Colon (tissue), 2 donors: ENCODE measurements at regions not wholly inside any gene's neighbourhood (a gene's known extent, or its start where the extent isn't known, plus 50 kb on each side); places are given as distances from the start of the nearest gene placed in this dataset.
"Not testable (repeated sequence)": the region's sequence is repeated elsewhere in the genome, so short reads cannot be mapped to it uniquely, and the experiment has no call there.

Experiments
- FAIRE-seq: peaks from 2 replicates; lab custom pipeline; 2012; peaks lifted over from hg19 to GRCh38; lab: Jason Lieb, UNC
- donor health status: control.
- donor health status: control.

DNA sequence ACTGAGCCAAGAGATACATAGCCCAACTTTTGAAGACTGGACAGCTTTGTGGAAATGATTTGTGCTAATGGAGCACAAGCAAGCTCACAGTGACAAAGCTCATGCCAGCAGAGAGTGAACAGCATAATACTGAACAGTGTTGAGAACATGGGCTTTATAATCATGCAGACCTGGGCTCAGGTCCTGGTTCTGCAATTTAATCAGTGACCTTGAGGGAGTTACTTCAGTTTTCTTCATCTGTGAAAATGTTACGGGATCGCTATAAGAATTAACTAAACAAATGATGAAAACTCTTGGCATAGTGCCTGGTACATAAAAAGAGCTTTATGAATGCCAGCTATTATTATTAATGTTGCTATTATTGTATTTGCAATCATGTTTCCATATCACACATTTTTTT, 690.5 kb upstream of the LRRN3 start:
- FAIRE-seq = no peak

DNA sequence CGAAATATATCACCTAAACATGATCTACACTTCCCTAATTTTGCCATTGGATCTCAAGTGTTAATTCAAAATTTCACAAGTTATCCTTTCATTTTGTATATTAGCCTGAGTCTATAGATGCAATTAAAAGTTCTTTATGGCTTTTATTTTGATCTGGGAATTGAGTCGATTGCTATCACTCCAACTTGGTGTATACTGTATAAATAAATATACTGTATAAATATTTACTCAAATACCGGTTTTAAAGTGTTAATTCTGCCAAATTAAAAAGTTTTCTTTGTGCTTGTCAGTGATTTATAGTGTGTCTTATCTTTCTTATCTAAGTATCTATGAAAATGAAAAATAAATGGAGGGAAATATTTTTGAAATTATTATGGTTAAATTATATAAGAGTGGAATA, 683.7 kb upstream of the LRRN3 start:
- FAIRE-seq = no peak

DNA sequence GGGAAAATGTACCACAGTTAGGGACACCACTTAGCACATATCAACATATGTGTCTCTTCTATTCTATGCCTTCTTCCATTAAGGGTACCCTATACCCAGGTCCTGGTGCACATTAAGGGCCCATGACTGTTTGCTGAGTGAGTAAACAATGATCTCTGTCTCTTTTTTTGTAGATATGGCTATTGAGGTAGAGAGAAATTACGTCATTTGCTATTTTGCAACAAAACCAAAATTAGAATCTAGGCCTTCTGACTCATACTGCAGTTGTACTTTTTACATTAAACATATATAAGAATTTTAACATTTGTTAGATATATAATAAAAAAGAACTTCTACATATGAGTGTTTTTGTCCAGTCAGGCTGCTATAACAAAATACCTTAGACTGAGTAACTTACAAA, 683.2 kb upstream of the LRRN3 start:
- no peak for FAIRE-seq

DNA sequence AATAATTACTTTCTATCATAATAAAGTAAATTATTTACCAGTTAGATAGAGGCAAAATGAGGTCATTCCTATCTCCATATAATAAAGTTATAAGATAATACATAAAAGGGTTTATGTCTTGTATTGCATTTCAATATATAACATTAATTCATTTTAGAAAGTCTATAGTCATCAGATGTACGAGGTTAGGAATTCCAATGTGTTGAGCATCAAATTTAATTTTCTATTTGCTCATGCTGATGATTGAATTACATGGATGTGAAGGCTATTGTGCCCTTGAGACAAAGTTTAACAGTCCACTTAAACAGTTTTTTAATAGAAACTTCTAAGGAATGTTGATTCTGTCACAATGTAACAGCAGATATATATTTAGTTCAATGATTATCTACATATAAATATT, 678.3 kb upstream of the LRRN3 start:
- no peak for FAIRE-seq

DNA sequence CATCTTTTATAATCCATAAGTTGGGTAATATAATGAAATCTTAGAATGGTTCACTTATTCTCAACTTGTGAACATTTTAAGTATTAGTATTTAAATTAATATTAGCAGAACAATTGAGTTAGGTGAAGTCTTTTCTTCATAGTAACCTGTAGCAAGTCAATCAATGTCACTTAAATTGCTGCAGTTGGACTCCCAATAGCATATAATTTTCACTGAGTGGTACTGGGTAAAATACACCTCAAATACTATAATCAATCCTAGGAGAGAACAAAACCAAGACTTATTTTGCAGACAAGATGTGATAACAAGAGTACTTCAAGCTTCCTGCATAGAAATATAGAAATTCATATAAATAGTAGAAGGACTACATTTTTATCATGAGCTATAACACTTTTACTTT, 677.9 kb upstream of the LRRN3 start:
- no peak for FAIRE-seq

DNA sequence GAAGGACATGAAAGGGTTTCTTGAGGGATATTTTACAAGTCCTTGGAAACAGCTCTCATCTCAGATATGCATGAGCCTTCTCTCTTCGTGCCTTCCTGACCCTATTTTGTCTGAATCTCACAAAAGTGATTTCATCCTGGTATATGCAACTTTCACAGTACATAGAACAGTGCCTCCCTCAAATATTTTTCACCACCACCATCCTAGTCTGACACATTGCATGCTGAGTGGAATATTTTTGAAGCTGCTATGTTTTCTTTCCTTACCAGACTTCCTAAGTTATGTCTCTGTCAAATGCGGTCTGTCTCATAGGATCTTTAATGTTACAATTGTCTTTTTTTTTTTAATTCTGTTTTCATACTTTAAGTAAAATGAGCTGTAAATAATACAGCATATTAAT, 673.3 kb upstream of the LRRN3 start:
- FAIRE-seq = no peak

DNA sequence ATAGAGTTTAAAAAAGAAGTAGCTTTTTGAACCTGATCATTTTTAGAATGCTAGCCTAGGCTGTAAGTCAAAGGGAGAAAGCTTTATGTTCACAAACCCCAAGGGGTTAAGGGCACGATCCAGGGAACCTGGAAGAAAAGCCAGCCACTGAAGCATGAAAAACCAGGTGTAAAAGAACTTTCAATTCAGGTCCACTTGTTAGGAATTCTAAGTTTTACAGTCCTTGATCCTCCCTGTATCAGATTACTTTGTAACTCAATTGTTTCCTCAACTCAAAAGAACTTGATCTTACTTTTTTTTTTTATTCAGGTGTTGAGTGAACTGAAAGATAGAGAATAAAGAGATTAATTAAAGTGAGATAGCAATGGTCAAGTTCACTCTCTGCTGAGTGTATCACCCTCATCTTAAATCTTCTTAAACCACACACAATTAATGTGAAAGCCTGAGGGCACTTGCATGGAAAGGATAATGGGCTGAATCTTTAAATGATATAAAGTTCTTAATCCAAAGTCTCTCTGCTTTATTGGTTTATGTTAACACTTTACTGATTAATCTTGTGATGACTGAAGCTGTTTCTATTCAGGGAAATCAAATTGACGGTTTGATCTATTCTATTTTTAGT, 672.2 kb upstream of the LRRN3 start:
- no peak for FAIRE-seq

DNA sequence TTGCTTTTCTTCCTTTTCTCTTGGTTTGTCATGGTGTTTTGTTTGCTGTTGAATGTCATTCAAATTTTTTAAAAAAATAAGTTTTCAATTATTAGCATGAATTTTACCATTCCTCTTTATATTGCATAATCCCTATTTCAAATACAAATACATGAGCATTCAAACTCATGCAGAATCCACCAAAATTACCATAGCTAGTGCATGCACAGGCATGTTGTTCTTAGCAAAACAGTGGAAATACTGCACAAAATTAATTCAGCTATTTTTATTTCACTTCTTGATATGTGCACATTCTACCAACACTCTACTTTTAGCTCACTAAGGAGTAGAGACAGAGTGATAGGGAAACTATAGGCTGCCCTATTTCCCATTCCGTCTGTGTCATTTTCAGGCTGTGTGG, 670.1 kb upstream of the LRRN3 start:
- no peak for FAIRE-seq

DNA sequence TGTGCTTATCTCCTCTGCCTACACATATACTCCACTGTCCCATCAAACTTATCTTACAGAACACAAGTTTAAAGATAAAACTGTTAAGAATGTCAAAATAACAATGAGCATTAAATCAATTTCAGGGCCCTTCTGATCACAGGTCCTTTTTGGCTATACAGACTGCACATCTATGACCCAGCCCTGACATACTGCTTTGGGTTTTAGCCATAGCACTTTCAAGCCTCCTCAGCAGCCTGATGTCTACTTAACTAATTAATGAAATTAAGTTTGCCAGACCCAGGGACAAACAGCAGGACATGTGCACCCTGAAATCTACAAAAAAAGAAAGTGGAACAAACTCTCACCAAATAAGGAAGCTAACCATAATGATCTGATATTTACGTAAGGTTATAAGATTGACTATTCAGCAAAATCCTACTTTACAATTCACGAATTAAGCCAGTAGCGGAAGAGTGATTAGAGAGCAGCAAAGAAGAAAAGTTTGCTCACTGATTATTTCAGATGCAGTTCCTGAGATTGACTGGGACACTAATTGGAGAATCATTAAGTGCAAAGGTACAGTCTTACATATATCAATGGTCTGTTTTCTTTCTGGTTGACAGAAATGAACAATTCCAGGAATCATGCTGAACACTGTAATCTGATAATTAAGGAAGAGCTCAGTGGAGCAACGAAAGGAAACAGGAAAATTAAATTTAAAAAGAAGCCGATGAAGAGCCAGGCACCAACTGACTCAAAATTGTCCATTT, 669.3 kb upstream of the LRRN3 start:
- FAIRE-seq = no peak

DNA sequence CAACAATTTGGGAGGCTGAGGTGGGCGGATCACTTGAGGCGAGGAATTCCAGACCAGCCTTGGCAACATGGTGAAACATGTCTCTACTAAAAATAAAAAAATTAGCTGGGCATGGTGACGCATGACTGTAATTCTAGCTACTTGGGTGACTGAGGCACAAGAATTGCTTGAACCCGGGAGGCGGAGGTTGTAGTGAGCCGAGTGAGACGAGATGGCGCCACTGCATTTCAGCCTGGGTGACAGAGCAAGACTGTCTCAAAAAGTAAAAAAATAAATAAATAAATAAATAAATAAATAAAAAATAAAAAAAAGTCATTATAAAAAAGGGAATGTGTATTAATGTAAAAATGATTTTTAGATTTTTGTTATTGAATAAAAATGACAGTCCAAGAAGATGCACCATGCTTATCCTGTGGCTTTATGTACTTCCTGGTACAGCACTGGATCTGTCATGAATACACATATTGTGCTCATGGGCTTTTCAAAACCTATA, 658.8 kb upstream of the LRRN3 start:
- no peak for FAIRE-seq

DNA sequence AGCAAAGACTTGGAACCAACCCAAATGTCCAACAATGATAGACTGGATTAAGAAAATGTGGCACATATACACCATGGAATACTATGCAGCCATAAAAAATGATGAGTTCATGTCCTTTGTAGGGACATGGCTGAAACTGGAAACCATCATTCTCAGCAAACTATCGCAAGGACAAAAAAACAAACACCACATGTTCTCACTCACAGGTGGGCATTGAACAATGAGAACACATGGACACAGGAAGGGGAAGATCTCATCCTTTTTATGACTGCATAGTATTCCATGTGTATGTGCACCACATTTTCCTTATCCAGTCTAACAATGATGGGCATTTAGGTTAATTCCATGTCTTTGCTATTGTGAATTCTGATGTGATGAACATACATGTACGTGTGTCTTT, 652.0 kb upstream of the LRRN3 start:
- not testable (repeated sequence) for FAIRE-seq

DNA sequence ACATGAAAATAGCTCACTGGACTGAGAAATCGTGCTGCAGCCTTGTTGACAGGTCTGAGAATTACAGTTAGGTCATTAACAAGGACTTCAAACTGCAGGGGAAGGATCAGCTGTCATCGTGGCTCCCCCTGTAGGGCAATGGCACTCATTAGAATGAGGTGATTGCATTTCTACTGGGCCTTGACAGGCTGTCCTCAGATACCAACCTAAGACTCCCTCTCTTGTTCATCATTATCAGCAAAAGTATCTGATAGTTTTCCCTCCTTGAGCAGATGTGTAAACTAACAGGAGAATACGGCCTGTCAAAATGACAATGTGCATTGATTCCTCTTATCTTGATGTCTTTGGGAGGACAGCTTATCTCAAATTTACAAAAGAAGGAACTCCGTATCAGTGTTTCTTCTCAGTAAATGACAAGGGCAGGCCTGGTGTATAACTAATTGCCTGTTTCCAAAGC, 648.5 kb upstream of the LRRN3 start:
- no peak for FAIRE-seq

DNA sequence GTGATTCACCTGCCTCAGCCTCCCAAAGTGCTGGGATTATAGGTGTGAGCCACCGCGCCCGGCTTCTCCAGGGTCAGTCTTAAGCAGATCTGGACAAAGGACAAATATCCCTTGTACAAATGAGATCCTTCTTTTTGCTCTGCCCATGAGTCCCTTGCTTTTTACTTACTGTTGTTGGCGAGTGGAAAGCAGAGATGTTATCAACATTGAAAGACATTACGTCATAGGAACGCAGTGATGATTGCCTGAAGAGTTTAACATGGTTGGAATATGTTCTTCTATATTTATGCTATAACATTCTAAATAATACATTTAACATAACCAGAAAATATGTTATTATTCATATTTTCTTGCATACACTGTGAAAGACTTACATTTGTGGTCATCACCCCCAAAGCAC, 644.3 kb upstream of the LRRN3 start:
- no peak for FAIRE-seq

DNA sequence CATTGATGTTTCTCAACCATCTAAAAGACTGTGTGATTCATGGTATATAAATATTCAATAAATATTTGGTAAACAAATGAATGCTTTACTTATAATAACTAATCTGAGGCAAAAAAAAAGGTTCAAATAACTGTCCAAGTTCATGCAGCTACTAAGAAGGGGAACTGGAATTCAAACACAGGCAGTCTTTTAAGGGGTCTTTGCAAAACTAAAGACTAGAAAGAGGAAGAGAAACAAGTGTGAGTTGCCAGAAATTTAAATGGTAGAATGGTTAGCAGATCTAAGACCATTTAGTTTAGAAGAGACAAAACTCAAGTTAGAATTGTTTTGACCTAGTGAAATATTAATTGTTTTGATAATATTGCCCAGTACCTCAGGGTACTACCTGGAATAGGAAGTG, 642.0 kb upstream of the LRRN3 start:
- FAIRE-seq = no peak

DNA sequence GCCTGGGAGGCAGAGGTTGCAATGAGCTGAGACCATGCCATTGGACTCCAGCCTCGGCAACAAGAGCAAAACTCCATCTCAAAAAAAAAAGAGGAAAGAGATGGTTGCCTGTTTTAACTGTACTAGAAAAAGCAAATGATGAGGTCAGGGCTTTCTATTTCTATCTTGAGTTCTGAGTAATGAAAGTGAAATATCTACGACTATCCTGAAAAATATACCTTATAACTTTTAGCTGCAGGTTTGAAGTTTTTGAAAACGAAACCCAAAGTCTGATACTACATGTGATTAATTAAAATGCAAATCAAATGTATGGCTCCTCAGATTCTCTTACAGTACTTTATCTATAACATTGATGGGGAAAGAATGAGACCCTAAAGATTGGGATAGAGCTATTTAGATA, 636.2 kb upstream of the LRRN3 start:
- FAIRE-seq = no peak

DNA sequence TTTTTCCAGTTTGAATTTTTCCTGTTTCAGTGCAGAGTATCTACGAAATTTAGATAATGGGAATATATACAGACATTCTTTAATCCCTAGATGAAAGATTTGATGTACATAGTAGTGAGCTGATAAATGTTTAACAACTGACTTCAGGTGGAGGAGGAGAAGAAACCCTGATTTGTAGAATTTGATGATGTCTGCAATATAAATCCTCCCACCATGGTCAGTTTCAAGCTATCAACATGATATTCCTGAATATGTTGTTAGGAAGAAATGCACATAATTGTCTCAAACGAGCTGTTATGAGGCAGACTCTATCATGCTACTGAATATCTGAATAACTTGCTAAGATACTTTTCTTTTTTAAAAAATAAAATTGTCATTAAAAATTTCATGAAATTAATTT, 629.3 kb upstream of the LRRN3 start:
- no peak for FAIRE-seq

DNA sequence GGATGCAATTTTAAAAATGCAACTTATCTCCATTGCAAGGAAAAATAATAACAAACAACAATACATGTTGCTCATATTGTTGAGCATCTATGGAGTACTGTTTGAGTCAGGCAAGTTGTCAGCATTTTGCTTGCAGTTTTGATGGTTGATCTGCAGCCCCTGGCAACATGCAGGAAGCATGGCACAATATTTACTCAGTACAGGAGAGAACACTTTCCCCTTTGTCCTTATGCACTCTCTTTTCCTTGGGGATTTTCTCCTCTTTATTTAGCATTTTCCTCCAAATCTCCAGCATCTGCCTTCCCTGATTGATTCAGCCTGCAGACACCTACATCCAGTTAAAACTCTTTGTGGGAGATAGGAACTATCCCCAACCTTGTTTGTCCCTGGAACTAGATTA, 620.5 kb upstream of the LRRN3 start:
- no peak for FAIRE-seq

DNA sequence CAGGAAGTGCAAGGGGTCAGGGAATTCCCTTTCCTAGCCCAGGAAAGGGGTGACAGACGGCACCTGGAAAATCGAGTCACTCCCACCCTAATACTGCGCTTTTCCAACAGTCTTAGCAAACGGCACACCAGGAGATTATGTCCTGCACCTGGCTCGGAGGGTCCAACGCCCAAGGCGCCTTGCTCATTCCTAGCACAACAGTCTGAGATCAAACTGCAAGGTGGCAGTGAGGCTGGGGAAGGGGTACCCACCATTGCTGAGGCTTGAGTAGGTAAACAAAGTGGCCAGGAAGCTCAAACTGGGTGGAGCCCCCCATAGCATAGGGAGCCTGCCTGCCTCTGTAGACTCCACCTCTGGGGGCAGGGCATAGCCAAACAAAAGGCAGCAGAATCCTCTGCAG, 618.5 kb upstream of the LRRN3 start:
- FAIRE-seq = not testable (repeated sequence)

DNA sequence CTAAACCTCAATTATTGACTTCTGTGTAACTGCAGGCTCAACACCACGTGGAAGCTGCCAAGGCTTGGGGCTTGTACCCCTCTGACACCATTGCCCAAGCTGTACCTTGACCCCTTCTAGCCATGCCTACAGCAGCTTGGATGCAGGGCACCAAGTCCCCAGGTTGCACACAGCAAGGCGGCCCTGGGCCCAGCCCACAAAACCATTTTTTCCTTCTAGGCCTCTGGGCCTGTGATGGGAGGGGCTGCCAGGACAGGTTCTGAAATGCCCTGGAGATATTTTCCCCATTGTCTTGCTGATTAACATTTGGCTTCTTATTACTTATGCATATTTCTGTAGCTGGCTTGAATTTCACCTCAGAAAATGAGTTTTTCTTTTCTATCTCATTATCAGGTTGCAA, 610.0 kb upstream of the LRRN3 start:
- no peak for FAIRE-seq

DNA sequence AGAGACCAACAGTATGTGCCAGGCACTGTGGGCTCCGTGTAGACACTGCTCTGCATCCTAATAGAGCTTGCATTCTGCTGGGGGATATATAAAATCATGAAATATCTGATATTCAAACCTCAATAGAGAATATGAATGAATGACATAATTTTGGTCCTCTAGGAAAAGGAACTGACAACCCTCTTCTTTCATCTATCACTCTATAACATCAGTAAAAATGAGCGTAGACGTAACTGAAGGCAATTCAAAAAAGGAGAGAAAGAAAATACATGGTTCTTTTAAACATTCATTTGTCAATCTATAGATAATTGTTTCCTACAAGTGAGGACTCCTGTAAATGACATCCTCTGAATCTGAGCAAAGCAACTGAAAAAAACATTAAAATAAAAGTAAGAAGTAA, 607.4 kb upstream of the LRRN3 start:
- no peak for FAIRE-seq

DNA sequence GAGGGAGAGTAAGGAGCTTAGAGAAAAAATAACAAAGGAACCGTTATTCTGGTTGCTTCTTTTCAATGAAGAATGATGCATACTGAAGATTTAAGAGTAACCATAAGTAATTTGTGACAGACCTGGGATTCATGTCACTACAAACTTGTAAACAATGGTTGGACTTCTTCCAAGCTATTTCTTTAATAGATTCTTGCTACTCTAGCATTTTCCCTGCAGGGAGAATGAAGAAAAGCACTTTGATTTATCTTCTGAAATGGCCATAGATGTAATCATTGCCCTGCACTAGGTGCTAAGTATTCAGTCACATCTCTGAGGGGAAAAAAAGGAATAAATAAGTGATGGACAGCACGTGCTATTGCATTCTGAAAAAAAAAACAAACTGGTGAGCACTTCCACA, 606.6 kb upstream of the LRRN3 start:
- no peak for FAIRE-seq

DNA sequence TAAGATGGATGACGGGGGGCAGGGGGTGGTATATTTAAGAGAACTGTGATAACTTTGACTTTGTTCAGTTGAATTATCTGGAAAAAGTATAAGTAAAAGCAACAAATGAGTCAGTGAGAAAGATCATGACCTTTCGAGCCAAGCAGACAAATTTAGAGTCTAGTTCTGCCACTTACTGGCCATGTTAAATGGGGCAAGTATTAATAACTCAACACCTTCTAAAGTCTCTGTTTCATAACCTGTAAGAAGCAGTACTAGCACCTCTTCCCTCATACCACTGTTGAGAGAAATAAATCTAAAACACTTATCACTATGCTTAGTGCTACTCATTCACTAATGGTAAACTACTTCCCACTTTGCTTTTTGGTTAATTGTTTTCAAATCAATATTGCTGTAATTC, 604.4 kb upstream of the LRRN3 start:
- FAIRE-seq = no peak

DNA sequence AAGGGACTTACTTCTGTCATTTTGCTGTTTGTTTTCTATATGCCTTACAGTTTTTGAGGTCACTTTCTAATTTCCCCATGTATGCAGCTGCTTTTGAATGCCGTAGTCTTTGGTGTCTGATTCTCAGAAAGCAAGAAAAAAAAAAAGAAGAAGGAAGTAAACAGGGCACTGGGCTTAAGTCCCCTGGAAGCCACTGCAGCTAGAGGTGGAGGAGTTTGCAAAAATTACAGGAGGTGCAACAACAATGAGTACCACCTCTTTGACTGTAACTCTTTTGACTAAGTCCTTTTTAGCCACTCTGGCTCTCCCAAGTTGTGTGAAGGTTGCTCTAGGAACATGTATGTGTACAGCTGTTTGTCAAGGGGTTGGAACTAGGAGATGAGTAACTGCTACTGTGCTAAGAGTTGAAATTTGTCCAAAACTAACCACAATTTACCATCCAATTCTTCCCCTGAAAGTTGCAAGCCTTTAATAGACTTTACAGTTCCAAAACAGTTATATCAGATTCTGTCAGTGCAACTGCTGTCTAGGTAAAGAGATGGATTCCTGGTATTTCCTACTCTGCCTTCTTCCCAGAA, 588.0 kb upstream of the LRRN3 start:
- FAIRE-seq = no peak

DNA sequence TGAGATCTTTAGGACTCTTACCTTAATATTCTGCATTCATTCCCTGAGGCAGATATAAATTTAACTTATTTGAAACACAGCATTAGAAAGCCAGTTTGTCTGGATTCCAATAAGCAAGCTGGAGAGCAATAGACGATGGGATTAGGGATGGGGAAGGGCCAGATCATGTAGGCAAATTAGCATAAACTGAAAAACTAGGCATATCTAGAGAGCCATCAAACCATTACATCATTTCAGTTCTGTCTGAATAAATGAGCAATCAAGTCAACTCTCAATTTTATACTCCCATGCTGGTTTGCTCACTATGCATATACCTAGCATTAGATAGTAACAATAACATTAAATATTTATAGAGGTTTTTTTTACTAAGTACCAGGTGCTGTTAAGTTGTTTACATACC, 583.6 kb upstream of the LRRN3 start:
- FAIRE-seq = no peak
